SK-N-SH treated with all-trans-retinoic acid at 6 μM for 48 hours (cell line): ENCODE measurements at regions not wholly inside any gene's neighbourhood (a gene's known extent, or its start where the extent isn't known, plus 50 kb on each side); places are given as distances from the start of the nearest gene placed in this dataset.

Experiments
- ATAC-seq: fragments of 200-7000 bp; cut with Tn5 transposase; 3 replicates; pipeline ENCODE4 v1.9.1; 2020; ENCODE audit warnings: mild to moderate bottlenecking, moderate library complexity
- ARNTL ChIP-seq: fragments of 450-650 bp; formaldehyde crosslinking; IDR thresholded peaks from 2 replicates; pipeline ENCODE4 v1.5.0; 2020; ENCODE audit warnings: low read depth, mild to moderate bottlenecking, moderate library complexity, borderline replicate concordance
- CSDC2 ChIP-seq: fragments of 250-450 bp; sonication (Bioruptor Pico); IDR thresholded peaks from 2 replicates; pipeline ENCODE4 v1.5.0; 2020; ENCODE audit warnings: mild to moderate bottlenecking, moderate library complexity
- ESRRG ChIP-seq: fragments of 250-450 bp; sonication (Bioruptor Pico); IDR thresholded peaks from 2 replicates; pipeline ENCODE4 v1.6.1; 2021; ENCODE audit warnings: mild to moderate bottlenecking
- GLIS3 ChIP-seq: fragments of 250-450 bp; sonication (Bioruptor Pico); IDR thresholded peaks from 2 replicates; pipeline ENCODE4 v1.5.0; 2020; ENCODE audit warnings: mild to moderate bottlenecking, moderate library complexity
- ISL1 ChIP-seq: fragments of 250-450 bp; sonication (Bioruptor Pico); IDR thresholded peaks from 2 replicates; pipeline ENCODE4 v2.1.2; 2022; ENCODE audit warnings: mild to moderate bottlenecking, moderate library complexity
- PPARA ChIP-seq: fragments of 250-450 bp; sonication (Bioruptor Pico); IDR thresholded peaks from 2 replicates; pipeline ENCODE4 v1.5.0; 2020; ENCODE audit warnings: mild to moderate bottlenecking, borderline replicate concordance
- RARB ChIP-seq: fragments of 250-450 bp; sonication (Bioruptor Pico); IDR thresholded peaks from 2 replicates; pipeline ENCODE4 v1.8.0; 2021; ENCODE audit warnings: mild to moderate bottlenecking, moderate library complexity
- SNAI2 ChIP-seq: fragments of 250-450 bp; sonication (Bioruptor Pico); IDR thresholded peaks from 2 replicates; pipeline ENCODE4 v1.5.0; 2020; ENCODE audit warnings: mild to moderate bottlenecking, moderate library complexity
- TCF4 ChIP-seq: fragments of 250-450 bp; sonication (Bioruptor Pico); IDR thresholded peaks from 2 replicates; pipeline ENCODE4 v1.8.0; 2021; ENCODE audit warnings: mild to moderate bottlenecking, moderate library complexity, borderline replicate concordance
- TOX ChIP-seq: fragments of 250-450 bp; sonication (Bioruptor Pico); IDR thresholded peaks from 2 replicates; pipeline ENCODE4 v1.8.0; 2021; ENCODE audit warnings: mild to moderate bottlenecking, moderate library complexity, borderline replicate concordance
- ZC3H10 ChIP-seq: fragments of 250-450 bp; sonication (Bioruptor Pico); IDR thresholded peaks from 2 replicates; pipeline ENCODE4 v1.5.1; 2021; ENCODE audit warnings: mild to moderate bottlenecking, moderate library complexity
- ZFP3 ChIP-seq: fragments of 250-450 bp; sonication (Bioruptor Pico); IDR thresholded peaks from 2 replicates; pipeline ENCODE4 v1.5.0; 2020; ENCODE audit warnings: mild to moderate bottlenecking, moderate library complexity
- ZFP30 ChIP-seq: fragments of 450-650 bp; formaldehyde crosslinking; IDR thresholded peaks from 2 replicates; pipeline ENCODE4 v1.5.0; 2022; ENCODE audit warnings: mild to moderate bottlenecking, moderate library complexity
- ZNF565 ChIP-seq: fragments of 450-650 bp; formaldehyde crosslinking; conservative IDR thresholded peaks from 2 replicates; pipeline ENCODE4 v1.5.0; 2020; ENCODE audit warnings: low read depth, mild to moderate bottlenecking, moderate library complexity
- ZNF70 ChIP-seq: fragments of 450-650 bp; formaldehyde crosslinking; IDR thresholded peaks from 2 replicates; pipeline ENCODE4 v1.5.0; 2020; ENCODE audit warnings: mild to moderate bottlenecking, moderate library complexity
- ZNF8 ChIP-seq: fragments of 450-650 bp; formaldehyde crosslinking; IDR thresholded peaks from 2 replicates; pipeline ENCODE4 v1.5.0; 2020; ENCODE audit warnings: mild to moderate bottlenecking, moderate library complexity
- TF ChIP-seq, protein P1 (sequence below): fragments of 250-450 bp; sonication (Bioruptor Pico); IDR thresholded peaks from 2 replicates; pipeline ENCODE4 v1.8.0; 2021; ENCODE audit warnings: low read depth, mild to moderate bottlenecking, moderate library complexity, borderline replicate concordance
- TF ChIP-seq, protein P2 (sequence below): fragments of 250-450 bp; sonication (Bioruptor Pico); IDR thresholded peaks from 2 replicates; pipeline ENCODE4 v1.5.0; 2020; ENCODE audit warnings: mild to moderate bottlenecking, moderate library complexity
- TF ChIP-seq, protein P3 (sequence below): fragments of 250-450 bp; sonication (Bioruptor Pico); IDR thresholded peaks from 2 replicates; pipeline ENCODE4 v1.8.0; 2020; ENCODE audit warnings: mild to moderate bottlenecking, moderate library complexity, borderline replicate concordance
- TF ChIP-seq, protein P4 (sequence below): fragments of 250-450 bp; sonication (Bioruptor Pico); IDR thresholded peaks from 2 replicates; pipeline ENCODE4 v1.5.1; 2020; ENCODE audit warnings: low read depth, mild to moderate bottlenecking, moderate library complexity

DNA sequence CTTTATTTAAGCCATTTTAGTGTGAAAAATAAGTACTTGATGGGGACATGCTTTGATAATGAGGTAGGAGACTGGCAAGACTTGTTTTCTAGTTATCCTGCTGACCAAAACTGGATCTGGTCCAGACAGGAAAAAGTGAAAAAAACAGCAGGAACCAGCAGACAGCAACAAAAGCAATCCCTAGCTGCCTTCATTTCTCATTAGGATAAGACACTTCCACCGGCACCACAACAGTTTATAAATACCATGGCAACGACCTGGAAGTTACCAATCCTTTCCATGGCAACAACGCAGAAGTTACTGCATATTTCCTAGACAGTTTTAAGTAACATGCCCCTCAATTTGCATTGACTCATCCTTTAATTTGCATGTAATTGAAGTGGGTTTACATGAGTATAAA lies 993.8 kb upstream of the NCAM2 start:
- no peak for ATAC-seq
- no peak for TF ChIP-seq ZNF70
- TF ChIP-seq ZFP30 (CRISPR knock-in tag): no peak
- TF ChIP-seq RARB: no peak
- no peak for TF ChIP-seq ZNF565 (CRISPR knock-in tag)
- TF ChIP-seq, protein P1, sequence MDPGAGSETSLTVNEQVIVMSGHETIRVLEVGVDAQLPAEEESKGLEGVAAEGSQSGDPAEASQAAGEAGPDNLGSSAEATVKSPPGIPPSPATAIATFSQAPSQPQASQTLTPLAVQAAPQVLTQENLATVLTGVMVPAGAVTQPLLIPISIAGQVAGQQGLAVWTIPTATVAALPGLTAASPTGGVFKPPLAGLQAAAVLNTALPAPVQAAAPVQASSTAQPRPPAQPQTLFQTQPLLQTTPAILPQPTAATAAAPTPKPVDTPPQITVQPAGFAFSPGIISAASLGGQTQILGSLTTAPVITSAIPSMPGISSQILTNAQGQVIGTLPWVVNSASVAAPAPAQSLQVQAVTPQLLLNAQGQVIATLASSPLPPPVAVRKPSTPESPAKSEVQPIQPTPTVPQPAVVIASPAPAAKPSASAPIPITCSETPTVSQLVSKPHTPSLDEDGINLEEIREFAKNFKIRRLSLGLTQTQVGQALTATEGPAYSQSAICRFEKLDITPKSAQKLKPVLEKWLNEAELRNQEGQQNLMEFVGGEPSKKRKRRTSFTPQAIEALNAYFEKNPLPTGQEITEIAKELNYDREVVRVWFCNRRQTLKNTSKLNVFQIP (CRISPR knock-in tag): no peak
- TF ChIP-seq ZNF8 (CRISPR knock-in tag): no peak
- no peak for TF ChIP-seq CSDC2 (CRISPR knock-in tag)
- TF ChIP-seq SNAI2 (CRISPR knock-in tag): no peak
- no peak for TF ChIP-seq TOX (CRISPR knock-in tag)
- no peak for TF ChIP-seq ARNTL (CRISPR knock-in tag)
- TF ChIP-seq, protein P2, sequence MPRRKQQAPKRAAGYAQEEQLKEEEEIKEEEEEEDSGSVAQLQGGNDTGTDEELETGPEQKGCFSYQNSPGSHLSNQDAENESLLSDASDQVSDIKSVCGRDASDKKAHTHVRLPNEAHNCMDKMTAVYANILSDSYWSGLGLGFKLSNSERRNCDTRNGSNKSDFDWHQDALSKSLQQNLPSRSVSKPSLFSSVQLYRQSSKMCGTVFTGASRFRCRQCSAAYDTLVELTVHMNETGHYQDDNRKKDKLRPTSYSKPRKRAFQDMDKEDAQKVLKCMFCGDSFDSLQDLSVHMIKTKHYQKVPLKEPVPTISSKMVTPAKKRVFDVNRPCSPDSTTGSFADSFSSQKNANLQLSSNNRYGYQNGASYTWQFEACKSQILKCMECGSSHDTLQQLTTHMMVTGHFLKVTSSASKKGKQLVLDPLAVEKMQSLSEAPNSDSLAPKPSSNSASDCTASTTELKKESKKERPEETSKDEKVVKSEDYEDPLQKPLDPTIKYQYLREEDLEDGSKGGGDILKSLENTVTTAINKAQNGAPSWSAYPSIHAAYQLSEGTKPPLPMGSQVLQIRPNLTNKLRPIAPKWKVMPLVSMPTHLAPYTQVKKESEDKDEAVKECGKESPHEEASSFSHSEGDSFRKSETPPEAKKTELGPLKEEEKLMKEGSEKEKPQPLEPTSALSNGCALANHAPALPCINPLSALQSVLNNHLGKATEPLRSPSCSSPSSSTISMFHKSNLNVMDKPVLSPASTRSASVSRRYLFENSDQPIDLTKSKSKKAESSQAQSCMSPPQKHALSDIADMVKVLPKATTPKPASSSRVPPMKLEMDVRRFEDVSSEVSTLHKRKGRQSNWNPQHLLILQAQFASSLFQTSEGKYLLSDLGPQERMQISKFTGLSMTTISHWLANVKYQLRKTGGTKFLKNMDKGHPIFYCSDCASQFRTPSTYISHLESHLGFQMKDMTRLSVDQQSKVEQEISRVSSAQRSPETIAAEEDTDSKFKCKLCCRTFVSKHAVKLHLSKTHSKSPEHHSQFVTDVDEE (CRISPR knock-in tag): no peak
- TF ChIP-seq ZFP3 (CRISPR knock-in tag): no peak

DNA sequence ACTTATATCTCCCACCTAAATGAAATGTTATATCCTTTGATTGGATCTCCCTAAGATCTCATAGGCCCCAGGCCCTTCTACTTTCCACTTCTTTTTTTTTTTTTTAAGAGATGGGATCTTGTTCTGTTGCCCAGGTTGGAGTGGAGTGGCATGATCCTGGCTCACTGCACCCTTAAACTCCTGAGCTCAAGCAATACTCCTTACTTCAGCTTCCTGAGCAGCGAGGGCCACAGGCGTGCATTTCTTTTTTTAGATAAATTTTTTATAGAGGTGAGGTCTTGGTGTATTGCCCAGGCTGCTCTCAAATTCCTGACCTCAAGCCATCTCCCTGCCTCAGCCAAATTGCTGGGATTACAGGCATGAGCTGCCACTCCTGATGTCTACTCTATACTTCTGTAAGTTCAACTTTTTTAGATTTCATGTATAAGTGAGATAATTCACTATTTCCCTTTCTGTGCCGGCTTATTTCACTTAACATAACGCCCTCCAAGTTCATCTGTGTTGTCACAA lies 987.5 kb upstream of the NCAM2 start:
- TF ChIP-seq ARNTL (CRISPR knock-in tag): no peak
- no peak for TF ChIP-seq GLIS3 (CRISPR knock-in tag)
- no peak for TF ChIP-seq CSDC2 (CRISPR knock-in tag)
- no peak for TF ChIP-seq ESRRG
- no peak for TF ChIP-seq ZC3H10 (CRISPR knock-in tag)
- TF ChIP-seq, protein P1 (CRISPR knock-in tag): no peak
- TF ChIP-seq ZNF565 (CRISPR knock-in tag): no peak
- no peak for TF ChIP-seq RARB
- no peak for TF ChIP-seq ZFP3 (CRISPR knock-in tag)
- no peak for TF ChIP-seq TOX (CRISPR knock-in tag)
- no peak for TF ChIP-seq ZNF70
- no peak for TF ChIP-seq TCF4 (CRISPR knock-in tag)
- TF ChIP-seq, protein P3, sequence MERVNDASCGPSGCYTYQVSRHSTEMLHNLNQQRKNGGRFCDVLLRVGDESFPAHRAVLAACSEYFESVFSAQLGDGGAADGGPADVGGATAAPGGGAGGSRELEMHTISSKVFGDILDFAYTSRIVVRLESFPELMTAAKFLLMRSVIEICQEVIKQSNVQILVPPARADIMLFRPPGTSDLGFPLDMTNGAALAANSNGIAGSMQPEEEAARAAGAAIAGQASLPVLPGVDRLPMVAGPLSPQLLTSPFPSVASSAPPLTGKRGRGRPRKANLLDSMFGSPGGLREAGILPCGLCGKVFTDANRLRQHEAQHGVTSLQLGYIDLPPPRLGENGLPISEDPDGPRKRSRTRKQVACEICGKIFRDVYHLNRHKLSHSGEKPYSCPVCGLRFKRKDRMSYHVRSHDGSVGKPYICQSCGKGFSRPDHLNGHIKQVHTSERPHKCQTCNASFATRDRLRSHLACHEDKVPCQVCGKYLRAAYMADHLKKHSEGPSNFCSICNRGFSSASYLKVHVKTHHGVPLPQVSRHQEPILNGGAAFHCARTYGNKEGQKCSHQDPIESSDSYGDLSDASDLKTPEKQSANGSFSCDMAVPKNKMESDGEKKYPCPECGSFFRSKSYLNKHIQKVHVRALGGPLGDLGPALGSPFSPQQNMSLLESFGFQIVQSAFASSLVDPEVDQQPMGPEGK (CRISPR knock-in tag): no peak
- ATAC-seq: no peak

DNA sequence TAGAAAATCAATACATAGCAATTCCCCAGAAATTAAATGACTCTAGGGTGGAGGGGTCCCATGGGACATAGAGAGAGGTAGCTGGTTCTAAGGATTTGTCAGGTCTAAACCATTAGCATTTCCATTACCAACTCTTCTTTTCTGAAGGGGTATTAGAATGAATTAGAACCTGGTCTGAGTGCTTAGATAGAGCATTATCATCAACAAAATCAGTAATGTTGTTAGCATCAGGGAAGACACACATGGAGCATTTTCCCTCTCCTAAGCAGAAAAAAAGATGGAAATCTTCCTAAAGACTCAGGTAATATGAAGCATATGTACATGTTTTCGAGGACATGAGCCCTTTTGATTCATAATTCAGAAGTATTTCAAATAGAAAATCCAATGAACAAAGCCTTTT lies 984.4 kb upstream of the NCAM2 start:
- no peak for ATAC-seq
- TF ChIP-seq PPARA: no peak

DNA sequence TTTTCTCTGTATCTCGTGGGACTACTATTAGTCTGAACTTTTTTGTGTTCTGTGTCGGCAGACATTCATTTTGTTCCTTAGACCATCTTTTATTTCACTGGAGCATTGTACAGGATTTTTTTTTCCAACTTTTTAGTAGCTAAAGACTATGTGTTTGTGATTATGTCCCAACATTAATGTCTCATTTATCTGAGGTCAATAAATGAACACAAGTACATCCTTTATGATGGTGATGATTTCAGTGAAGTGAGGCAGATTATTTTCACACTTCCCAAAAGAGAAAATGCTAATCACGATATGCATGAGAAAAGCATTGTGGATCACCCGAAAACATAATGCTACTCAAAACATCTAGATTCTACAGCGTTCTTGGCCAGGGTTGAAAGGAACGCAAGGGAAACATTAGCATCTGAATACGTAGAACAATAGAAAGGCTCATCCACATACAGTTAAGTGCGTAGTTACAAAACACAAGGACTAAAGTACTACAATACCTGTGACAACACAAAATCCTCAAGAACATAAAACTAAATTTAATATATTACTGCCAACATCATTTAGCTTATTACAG lies 981.7 kb upstream of the NCAM2 start:
- ATAC-seq: no peak
- TF ChIP-seq GLIS3 (CRISPR knock-in tag) (no peak), ZNF70 (no peak), ARNTL (CRISPR knock-in tag) (no peak), ISL1 (CRISPR knock-in tag) (no peak)
- TF ChIP-seq, protein P1 (CRISPR knock-in tag): no peak
- TF ChIP-seq, protein P2 (CRISPR knock-in tag): no peak
- TF ChIP-seq, protein P4, sequence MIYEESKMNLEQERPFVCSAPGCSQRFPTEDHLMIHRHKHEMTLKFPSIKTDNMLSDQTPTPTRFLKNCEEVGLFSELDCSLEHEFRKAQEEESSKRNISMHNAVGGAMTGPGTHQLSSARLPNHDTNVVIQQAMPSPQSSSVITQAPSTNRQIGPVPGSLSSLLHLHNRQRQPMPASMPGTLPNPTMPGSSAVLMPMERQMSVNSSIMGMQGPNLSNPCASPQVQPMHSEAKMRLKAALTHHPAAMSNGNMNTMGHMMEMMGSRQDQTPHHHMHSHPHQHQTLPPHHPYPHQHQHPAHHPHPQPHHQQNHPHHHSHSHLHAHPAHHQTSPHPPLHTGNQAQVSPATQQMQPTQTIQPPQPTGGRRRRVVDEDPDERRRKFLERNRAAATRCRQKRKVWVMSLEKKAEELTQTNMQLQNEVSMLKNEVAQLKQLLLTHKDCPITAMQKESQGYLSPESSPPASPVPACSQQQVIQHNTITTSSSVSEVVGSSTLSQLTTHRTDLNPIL: no peak
